ENCODE measurements at regions not wholly inside any gene's neighbourhood (a gene's known extent, or its start where the extent isn't known, plus 50 kb on each side); places are given as distances from the start of the nearest gene placed in this dataset.

DNA sequence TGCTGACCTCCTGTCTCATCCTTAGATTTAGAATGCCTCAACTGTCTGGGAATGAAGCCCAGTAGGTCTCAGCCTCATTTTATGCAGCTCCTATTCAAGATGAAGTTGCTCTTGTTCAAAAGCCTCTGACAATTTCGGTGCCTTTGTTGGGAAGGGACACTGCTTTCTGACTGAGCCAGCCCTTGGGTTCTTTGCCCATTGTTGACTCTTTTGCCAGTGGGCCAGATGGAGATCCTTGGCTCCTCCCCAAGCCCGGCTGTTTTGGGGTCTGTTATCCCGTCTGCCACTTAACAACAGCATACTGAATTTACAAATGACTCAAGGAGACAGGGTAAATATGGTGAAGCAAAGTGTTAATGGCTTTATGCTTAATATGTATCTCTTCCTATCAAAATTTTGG, 58.3 kb upstream of the PRKX start:
- Histone ChIP-seq H4K20me1 (ENCODE audit: insufficient read depth, low read length) (no peaks in the 10 kb centered on the region), H3K4me3 (ENCODE audit: insufficient read depth, low read depth, low read length) (no peak overlapping the region), H3K27ac (ENCODE audit: low read depth, low read length) (no peak overlapping the region), H3K27me3 (ENCODE audit: insufficient read depth, low read length) (no peaks in the 10 kb centered on the region), H2AFZ (ENCODE audit: low read depth, low read length) (no peak overlapping the region), H3K9ac (ENCODE audit: low read length) (no peak overlapping the region), H3K4me1 (ENCODE audit: insufficient read depth, low read length) (no peaks in the 10 kb centered on the region), H3K4me2 (ENCODE audit: low read length) (no peak overlapping the region), H3K9me3 (ENCODE audit: insufficient read depth, low read depth, low read length) (no peaks in the 10 kb centered on the region), H3K36me3 (ENCODE audit: insufficient read depth, low read length) (no peaks in the 10 kb centered on the region), H3K79me2 (ENCODE audit: insufficient read depth, low read length) (no peaks in the 10 kb centered on the region)
- Mint-ChIP-seq H3K9me3 (ENCODE audit: unreplicated experiment) (no peaks in the 10 kb centered on the region), H3K4me1 (ENCODE audit: low read depth, unreplicated experiment) (no peaks in the 10 kb centered on the region), H3K4me3 (ENCODE audit: unreplicated experiment) (no peak overlapping the region), H3K27ac (ENCODE audit: unreplicated experiment) (no peak overlapping the region), H3K27me3 (ENCODE audit: low read depth, unreplicated experiment) (peaks cover 3% of the 10 kb centered on the region), H3K36me3 (ENCODE audit: low read depth, unreplicated experiment) (no peaks in the 10 kb centered on the region)
- FAIRE-seq (no peak), DNase-seq (ENCODE audit: low read depth) (no peak)
- TF ChIP-seq, protein P1, sequence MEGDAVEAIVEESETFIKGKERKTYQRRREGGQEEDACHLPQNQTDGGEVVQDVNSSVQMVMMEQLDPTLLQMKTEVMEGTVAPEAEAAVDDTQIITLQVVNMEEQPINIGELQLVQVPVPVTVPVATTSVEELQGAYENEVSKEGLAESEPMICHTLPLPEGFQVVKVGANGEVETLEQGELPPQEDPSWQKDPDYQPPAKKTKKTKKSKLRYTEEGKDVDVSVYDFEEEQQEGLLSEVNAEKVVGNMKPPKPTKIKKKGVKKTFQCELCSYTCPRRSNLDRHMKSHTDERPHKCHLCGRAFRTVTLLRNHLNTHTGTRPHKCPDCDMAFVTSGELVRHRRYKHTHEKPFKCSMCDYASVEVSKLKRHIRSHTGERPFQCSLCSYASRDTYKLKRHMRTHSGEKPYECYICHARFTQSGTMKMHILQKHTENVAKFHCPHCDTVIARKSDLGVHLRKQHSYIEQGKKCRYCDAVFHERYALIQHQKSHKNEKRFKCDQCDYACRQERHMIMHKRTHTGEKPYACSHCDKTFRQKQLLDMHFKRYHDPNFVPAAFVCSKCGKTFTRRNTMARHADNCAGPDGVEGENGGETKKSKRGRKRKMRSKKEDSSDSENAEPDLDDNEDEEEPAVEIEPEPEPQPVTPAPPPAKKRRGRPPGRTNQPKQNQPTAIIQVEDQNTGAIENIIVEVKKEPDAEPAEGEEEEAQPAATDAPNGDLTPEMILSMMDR (IDR thresholded peaks at IDR 0.05; ENCODE audit: insufficient read depth, low read depth, low read length), result no peak
- no peak for TF ChIP-seq EZH2 (IDR thresholded peaks at IDR 0.05; ENCODE audit: insufficient read depth, low read length)

DNA sequence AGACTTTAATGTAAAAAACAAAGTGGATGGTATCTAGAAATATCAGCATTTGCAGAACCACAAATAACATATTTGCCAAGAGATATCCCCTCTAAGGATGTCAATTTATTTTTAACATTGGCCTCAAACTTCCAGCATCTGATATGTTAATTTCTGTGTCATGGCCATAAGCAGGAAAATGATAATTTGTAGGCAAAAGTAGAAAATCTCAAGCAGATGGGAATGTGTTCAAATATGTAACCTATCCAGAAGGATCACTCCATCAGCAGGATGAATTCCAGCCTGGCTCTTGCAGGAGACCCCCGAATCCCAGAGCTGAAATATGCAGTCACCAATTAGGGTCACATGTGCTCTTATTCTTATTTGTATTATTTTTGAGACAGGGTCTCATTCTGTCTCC, 55.4 kb upstream of the PRKX start:
- no peaks in the 10 kb centered on the region for H3K27me3 ChIP-seq (ENCODE audit: insufficient read depth, low read length)
- Mint-ChIP-seq H3K4me1 (ENCODE audit: low read depth, unreplicated experiment) (no peaks in the 10 kb centered on the region), H3K4me3 (ENCODE audit: unreplicated experiment) (no peak overlapping the region), H3K27me3 (ENCODE audit: low read depth, unreplicated experiment) (peaks cover 6% of the 10 kb centered on the region), H3K27ac (ENCODE audit: unreplicated experiment) (no peak overlapping the region), H3K9me3 (ENCODE audit: unreplicated experiment) (no peaks in the 10 kb centered on the region), H3K36me3 (ENCODE audit: low read depth, unreplicated experiment) (no peaks in the 10 kb centered on the region)
- no peak for TF ChIP-seq EZH2 (IDR thresholded peaks at IDR 0.05; ENCODE audit: insufficient read depth, low read length)
- TF ChIP-seq, protein P1 (IDR thresholded peaks at IDR 0.05; ENCODE audit: insufficient read depth, low read depth, low read length), result no peak
- no peak overlapping the region for H3K9ac ChIP-seq (ENCODE audit: low read length)
- no peak overlapping the region for H3K4me3 ChIP-seq (ENCODE audit: insufficient read depth, low read depth, low read length)
- no peak overlapping the region for H3K4me2 ChIP-seq (ENCODE audit: low read length)
- no peaks in the 10 kb centered on the region for H3K9me3 ChIP-seq (ENCODE audit: insufficient read depth, low read depth, low read length)
- H3K27ac ChIP-seq (ENCODE audit: low read depth, low read length), result no peak overlapping the region
- no peaks in the 10 kb centered on the region for H4K20me1 ChIP-seq (ENCODE audit: insufficient read depth, low read length)
- H2AFZ ChIP-seq (ENCODE audit: low read depth, low read length), result no peak overlapping the region
- no peak for FAIRE-seq
- no peaks in the 10 kb centered on the region for H3K4me1 ChIP-seq (ENCODE audit: insufficient read depth, low read length)
- H3K79me2 ChIP-seq (ENCODE audit: insufficient read depth, low read length), result no peaks in the 10 kb centered on the region
- H3K36me3 ChIP-seq (ENCODE audit: insufficient read depth, low read length), result no peaks in the 10 kb centered on the region
- no peak for DNase-seq (ENCODE audit: low read depth)

All from astrocyte (in vitro differentiated cells and primary cell).